HL-60 (cell line): ENCODE measurements at regions not wholly inside any gene's neighbourhood (a gene's known extent, or its start where the extent isn't known, plus 50 kb on each side); places are given as distances from the start of the nearest gene placed in this dataset.

ENCODE experiments used
- DNase-seq, 2 experiments: peaks; one replicate each; pipeline ENCODE4 v3.0.0-alpha.2; 2010 to 2020; ENCODE audit warnings: low read depth in 1 of 2, low spot score in 1 of 2
- H3K27ac ChIP-seq: fragments of 250-450 bp; sonication (Bioruptor Pico); replicated peaks from 2 replicates; pipeline ENCODE4 v1.5.1; 2020; ENCODE audit warnings: mild to moderate bottlenecking, moderate library complexity
- H3K27me3 ChIP-seq: fragments of 250-450 bp; sonication (Bioruptor Pico); 2 replicates; pipeline ENCODE4 v1.5.1; 2021; ENCODE audit warnings: mild to moderate bottlenecking, moderate library complexity; ENCODE audit not compliant: insufficient read depth, poor library complexity, severe bottlenecking
- H3K4me3 ChIP-seq: replicated peaks from 2 replicates; pipeline ENCODE4 v1.5.1; 2011; ENCODE audit warnings: mild to moderate bottlenecking, control low read depth, low read length; ENCODE audit not compliant: insufficient read depth
- CTCF ChIP-seq: IDR thresholded peaks from one replicate; pipeline ENCODE4 v1.5.1; 2011; ENCODE audit warnings: low read length, control low read depth, inconsistent platforms; ENCODE audit not compliant: insufficient read depth
- GABPA ChIP-seq: IDR thresholded peaks from 2 replicates; pipeline ENCODE4 v1.6.1; 2012; ENCODE audit warnings: low read depth
- POLR2AphosphoS5 ChIP-seq: IDR thresholded peaks from 2 replicates; pipeline ENCODE4 v1.6.1; 2012; ENCODE audit warnings: low read depth
- REST ChIP-seq: IDR thresholded peaks from 2 replicates; pipeline ENCODE4 v1.6.1; 2012; ENCODE audit warnings: low read depth; ENCODE audit not compliant: insufficient replicate concordance
- SPI1 ChIP-seq: IDR thresholded peaks from 2 replicates; pipeline ENCODE4 v1.6.1; 2012; ENCODE audit warnings: low read depth, mild to moderate bottlenecking, borderline replicate concordance

GRCh38 chr12:105610459-105610858 lies 280.0 kb downstream of the C12orf75 start:
- Histone ChIP-seq H3K27me3 (no peaks in the 10 kb centered on the region), H3K4me3 (no peak overlapping the region), H3K27ac (no peak overlapping the region)
- no peak for TF ChIP-seq CTCF
- no peak for TF ChIP-seq GABPA
- TF ChIP-seq REST, result no peak
- TF ChIP-seq SPI1, result no peak
- no peak for TF ChIP-seq POLR2AphosphoS5
- DNase-seq, result no peak

- TF ChIP-seq SPI1 (no peak), GABPA (no peak), CTCF (no peak), POLR2AphosphoS5 (no peak), REST (no peak)
- no peak overlapping the region for H3K4me3 ChIP-seq
- H3K27ac ChIP-seq, result no peak overlapping the region
- no peaks in the 10 kb centered on the region for H3K27me3 ChIP-seq
- DNase-seq, result no peak
These were observed 280.8 kb downstream of the C12orf75 start for GRCh38 chr12:105611340-105611739.

GRCh38 chr12:105613269-105613668 lies 282.8 kb downstream of the C12orf75 start:
- no peak for DNase-seq
- H3K4me3 ChIP-seq, result no peak overlapping the region
- TF ChIP-seq POLR2AphosphoS5 (no peak), SPI1 (no peak), GABPA (no peak), REST (no peak), CTCF (no peak)
- H3K27me3 ChIP-seq, result no peaks in the 10 kb centered on the region
- no peak overlapping the region for H3K27ac ChIP-seq
